CD8-positive, alpha-beta memory T cell (primary cell): ENCODE measurements at regions not wholly inside any gene's neighbourhood (a gene's known extent, or its start where the extent isn't known, plus 50 kb on each side); places are given as distances from the start of the nearest gene placed in this dataset.
"Not testable (repeated sequence)": the region's sequence is repeated elsewhere in the genome, so short reads cannot be mapped to it uniquely, and the experiment has no call there.

Experiments used
- CTCF ChIA-PET: fragments of 350-600 bp; sonication (Branson Sonifier 250); formaldehyde crosslinking; loops from one replicate; lab custom pipeline; 2021; ENCODE audit warnings: antibody characterized with exemption; lab: Charles Lee
- POLR2A ChIA-PET: fragments of 350-600 bp; sonication (Branson Sonifier 250); formaldehyde crosslinking; loops from one replicate; lab custom pipeline; 2021; ENCODE audit warnings: antibody characterized with exemption; lab: Charles Lee
- DNase-seq, 5 donors: peaks; one replicate each; pipeline versions ENCODE4 v3.0.0 to v3.0.0-alpha.2; 2020 to 2022; ENCODE audit warnings: mixed read lengths in 1 of 5
- H3K27ac ChIP-seq: one replicate; pipeline ENCODE4 v1.7.0; 2013; ENCODE audit warnings: low read depth, mild to moderate bottlenecking, low read length, moderate library complexity
- H3K27me3 ChIP-seq: 2 replicates; pipeline ENCODE4 v1.7.0; 2013; ENCODE audit warnings: low read length, mild to moderate bottlenecking; ENCODE audit not compliant: insufficient read depth, poor library complexity, severe bottlenecking
- H3K36me3 ChIP-seq: 2 replicates; pipeline ENCODE4 v1.7.0; 2013; ENCODE audit warnings: mild to moderate bottlenecking, low read length, moderate library complexity; ENCODE audit not compliant: insufficient read depth
- H3K4me1 ChIP-seq: 2 replicates; pipeline ENCODE4 v1.7.0; 2013; ENCODE audit warnings: mild to moderate bottlenecking, low read length, moderate library complexity; ENCODE audit not compliant: insufficient read depth
- H3K4me3 ChIP-seq: 2 replicates; pipeline ENCODE4 v1.7.0; 2013; ENCODE audit warnings: mild to moderate bottlenecking, low read length
- H3K9me3 ChIP-seq: 2 replicates; pipeline ENCODE4 v1.7.0; 2013; ENCODE audit warnings: mild to moderate bottlenecking, low read length
- H3K27ac Mint-ChIP-seq, 8 donors: one replicate each; pipeline ENCODE4 v1.8.0; 2020 to 2021; ENCODE audit warnings: mixed read lengths in 8 of 8, mild to moderate bottlenecking in 6 of 8, inconsistent platforms in 3 of 8, moderate library complexity in 3 of 8
- H3K27me3 Mint-ChIP-seq, 2 donors: one replicate each; pipeline ENCODE4 v1.8.0; 2020 to 2021; ENCODE audit warnings: mixed read lengths in 2 of 2, mild to moderate bottlenecking in 1 of 2, moderate library complexity in 1 of 2
- H3K36me3 Mint-ChIP-seq, 3 donors: one replicate each; pipeline ENCODE4 v1.8.0; 2020 to 2021; ENCODE audit warnings: mixed read lengths in 3 of 3, inconsistent platforms in 1 of 3, mild to moderate bottlenecking in 1 of 3
- H3K4me1 Mint-ChIP-seq, 3 donors: one replicate each; pipeline ENCODE4 v1.8.0; 2020 to 2021; ENCODE audit warnings: mixed read lengths in 3 of 3, inconsistent platforms in 1 of 3, mild to moderate bottlenecking in 1 of 3
- H3K4me3 Mint-ChIP-seq, 7 donors: one replicate each; pipeline ENCODE4 v1.8.0; 2020 to 2021; ENCODE audit warnings: mixed read lengths in 7 of 7, mild to moderate bottlenecking in 6 of 7, moderate library complexity in 4 of 7, inconsistent platforms in 2 of 7
- H3K9me3 Mint-ChIP-seq, 5 donors: one replicate each; pipeline ENCODE4 v1.8.0; 2020 to 2022; ENCODE audit warnings: mixed read lengths in 5 of 5, mild to moderate bottlenecking in 3 of 5, moderate library complexity in 2 of 5, inconsistent platforms in 1 of 5

DNA sequence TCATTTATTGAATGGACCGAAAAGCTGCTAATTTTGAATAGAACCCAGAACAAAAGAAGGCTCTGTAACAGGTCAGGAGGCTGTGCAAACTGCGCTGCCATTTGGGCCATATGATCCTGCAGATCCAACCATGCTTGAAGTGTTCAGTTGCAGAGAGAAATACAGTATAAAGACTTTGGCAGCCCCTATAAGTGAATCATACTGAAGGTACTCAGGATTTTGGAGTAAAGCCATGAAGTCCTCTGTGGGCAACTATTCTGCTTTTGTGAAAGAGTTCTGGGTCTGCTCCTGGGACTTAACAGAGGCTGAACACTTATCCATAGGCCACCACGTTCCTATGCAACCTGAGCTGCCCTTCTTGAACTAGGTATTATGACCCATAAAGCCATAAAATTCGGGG is 1613.6 kb upstream of the PRMT6 start:
- H3K36me3 ChIP-seq = no peaks in the 10 kb centered on the region
- Mint-ChIP-seq H3K9me3 (peaks cover 10 to 39% (median 19%) of the 10 kb centered on the region in 5 donors), H3K4me1 (no peaks in the 10 kb centered on the region), H3K27me3 (no peaks in the 10 kb centered on the region), H3K36me3 (no peaks in the 10 kb centered on the region), H3K27ac (no peak overlapping the region), H3K4me3 (no peak overlapping the region)
- H3K27me3 ChIP-seq = no peaks in the 10 kb centered on the region
- no peaks in the 10 kb centered on the region for H3K4me1 ChIP-seq
- ChIA-PET POLR2A (no interaction called here), CTCF (no interaction called here)
- H3K4me3 ChIP-seq = no peak overlapping the region
- H3K9me3 ChIP-seq = no peaks in the 10 kb centered on the region
- no peak overlapping the region for H3K27ac ChIP-seq
- DNase-seq = no peak

DNA sequence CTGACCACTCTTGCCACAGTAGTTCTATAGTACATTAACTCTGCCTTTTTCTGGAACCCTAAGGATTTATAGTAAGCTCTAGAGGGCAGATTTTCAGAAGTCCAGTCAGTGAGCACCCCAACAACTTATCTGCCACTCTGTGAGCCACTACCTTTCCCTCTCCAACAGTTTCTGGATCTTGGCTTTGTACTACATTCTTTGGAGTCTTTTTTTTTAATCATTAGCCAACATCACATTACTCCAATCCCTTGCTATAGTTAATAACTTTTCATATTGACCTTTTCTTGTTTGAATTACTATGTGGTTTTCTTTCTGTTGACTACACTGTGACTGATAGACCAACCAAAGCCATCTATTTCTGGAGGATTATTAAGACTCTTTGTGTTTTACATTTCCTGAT is 1596.7 kb upstream of the PRMT6 start:
- Histone ChIP-seq H3K4me3 (no peak overlapping the region), H3K27me3 (no peaks in the 10 kb centered on the region), H3K9me3 (no peaks in the 10 kb centered on the region), H3K36me3 (no peaks in the 10 kb centered on the region), H3K27ac (no peak overlapping the region), H3K4me1 (no peaks in the 10 kb centered on the region)
- ChIA-PET POLR2A (no interaction called here), CTCF (no interaction called here)
- no peak for DNase-seq
- no peaks in the 10 kb centered on the region for H3K4me1 Mint-ChIP-seq
- H3K9me3 Mint-ChIP-seq = peaks cover 4 to 29% (median 7%) of the 10 kb centered on the region in 5 donors
- no peaks in the 10 kb centered on the region for H3K27me3 Mint-ChIP-seq
- H3K36me3 Mint-ChIP-seq = peaks cover 0 to 2% (median 0%) of the 10 kb centered on the region in 3 donors
- no peak overlapping the region for H3K27ac Mint-ChIP-seq
- no peak overlapping the region for H3K4me3 Mint-ChIP-seq

DNA sequence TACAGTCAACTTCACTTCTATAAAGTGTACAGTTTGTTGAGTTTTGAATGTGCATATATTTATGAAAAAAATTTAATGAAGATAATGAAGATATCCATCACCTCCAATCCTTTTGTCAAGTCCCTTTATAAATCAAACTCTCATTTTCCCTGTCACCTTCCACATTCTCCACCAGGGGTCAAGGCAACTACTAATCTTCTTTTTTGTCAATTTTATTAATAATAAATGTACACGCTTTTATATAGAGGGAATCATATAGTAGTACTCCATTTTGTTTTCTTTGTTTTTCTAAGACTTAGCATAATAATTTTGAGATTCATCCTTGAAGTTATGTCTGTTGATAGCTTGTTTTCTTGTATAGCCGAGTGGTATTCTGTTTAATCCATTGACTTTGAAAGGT is 1594.2 kb upstream of the PRMT6 start:
- peaks cover 0 to 2% (median 0%) of the 10 kb centered on the region in 3 donors for H3K36me3 Mint-ChIP-seq
- H3K4me3 Mint-ChIP-seq = no peak overlapping the region
- no peak overlapping the region for H3K27ac Mint-ChIP-seq
- CTCF ChIA-PET = no interaction called here
- H3K4me1 Mint-ChIP-seq = no peaks in the 10 kb centered on the region
- H3K27ac ChIP-seq = no peak overlapping the region
- DNase-seq = no peak
- H3K27me3 ChIP-seq = no peaks in the 10 kb centered on the region
- H3K4me1 ChIP-seq = no peaks in the 10 kb centered on the region
- no peaks in the 10 kb centered on the region for H3K9me3 ChIP-seq
- POLR2A ChIA-PET = no interaction called here
- H3K36me3 ChIP-seq = no peaks in the 10 kb centered on the region
- peaks cover 6 to 32% (median 12%) of the 10 kb centered on the region in 5 donors for H3K9me3 Mint-ChIP-seq
- H3K4me3 ChIP-seq = no peak overlapping the region
- no peaks in the 10 kb centered on the region for H3K27me3 Mint-ChIP-seq

DNA sequence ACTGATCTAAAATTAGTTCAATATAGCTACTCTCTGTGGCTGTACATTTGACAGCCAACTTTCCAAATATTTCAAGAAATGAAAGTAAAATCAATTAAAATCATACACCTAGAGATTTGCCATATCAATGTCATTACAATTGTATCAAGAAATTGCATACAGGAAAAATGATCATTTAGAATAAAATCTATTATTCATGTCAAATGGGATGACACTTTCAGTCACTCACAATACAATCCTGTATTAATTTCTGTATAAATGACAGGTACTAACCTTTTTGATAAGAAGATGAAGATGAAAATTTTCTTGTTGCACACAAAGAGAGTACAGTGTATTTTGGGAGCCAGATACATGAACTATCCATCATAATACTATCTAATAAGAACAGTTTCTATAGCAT is 1588.9 kb upstream of the PRMT6 start:
- Histone ChIP-seq H3K36me3 (no peaks in the 10 kb centered on the region), H3K27me3 (no peaks in the 10 kb centered on the region), H3K4me1 (no peaks in the 10 kb centered on the region), H3K9me3 (no peaks in the 10 kb centered on the region), H3K4me3 (no peak overlapping the region), H3K27ac (no peak overlapping the region)
- Mint-ChIP-seq H3K27me3 (peaks cover 0 to 1% of the 10 kb centered on the region in 2 donors), H3K9me3 (peaks cover 9 to 24% (median 15%) of the 10 kb centered on the region in 5 donors), H3K27ac (no peak overlapping the region), H3K36me3 (peaks cover 0 to 2% (median 0%) of the 10 kb centered on the region in 3 donors), H3K4me1 (no peaks in the 10 kb centered on the region), H3K4me3 (no peak overlapping the region)
- ChIA-PET CTCF (no interaction called here), POLR2A (no interaction called here)
- DNase-seq = no peak

DNA sequence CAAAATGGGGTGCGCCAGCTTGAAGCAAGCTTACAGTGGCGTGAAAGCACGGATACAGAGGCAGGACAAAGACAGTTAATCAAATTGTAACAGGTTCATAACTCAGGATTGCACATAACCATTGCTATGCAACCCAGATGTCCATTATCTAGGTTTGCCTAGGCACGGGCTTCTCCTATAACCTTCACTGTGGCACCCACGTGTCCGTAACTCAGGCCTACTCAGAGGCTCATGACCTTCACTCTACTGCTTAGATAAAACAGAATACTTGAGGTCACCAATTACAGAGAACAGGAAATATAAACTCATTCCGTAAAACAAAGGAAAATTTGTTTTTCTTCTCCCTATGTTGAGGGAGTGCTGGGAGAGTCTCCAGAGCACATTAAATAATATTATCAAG is 1585.9 kb upstream of the PRMT6 start:
- H3K4me1 Mint-ChIP-seq, H3K36me3 ChIP-seq, H3K9me3 ChIP-seq, POLR2A ChIA-PET, H3K27me3 ChIP-seq, H3K27ac ChIP-seq, H3K4me3 ChIP-seq, CTCF ChIA-PET, H3K4me1 ChIP-seq, H3K4me3 Mint-ChIP-seq, DNase-seq, H3K27me3 Mint-ChIP-seq, H3K27ac Mint-ChIP-seq, H3K36me3 Mint-ChIP-seq: not testable (repeated sequence)
- peaks cover 8 to 23% (median 15%) of the 10 kb centered on the region in 5 donors for H3K9me3 Mint-ChIP-seq

DNA sequence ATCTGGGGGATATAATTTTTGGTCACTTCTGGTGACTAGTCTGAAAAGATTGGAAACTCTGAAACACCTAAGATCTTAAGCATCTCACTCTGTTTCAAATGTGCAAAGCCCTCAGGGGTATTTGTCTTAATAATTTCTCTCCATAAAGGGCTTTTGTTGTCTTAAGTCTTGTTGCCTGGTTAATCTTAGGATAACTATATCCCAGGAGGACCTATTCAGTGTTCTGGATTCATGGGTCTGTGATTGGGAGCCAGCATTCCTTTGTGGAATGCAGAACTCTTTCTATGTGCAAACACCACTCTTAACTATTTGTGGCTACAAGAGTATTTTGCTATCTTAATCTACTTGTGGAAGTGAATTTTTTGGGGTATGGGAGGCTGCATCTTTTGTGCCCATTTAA is 1573.0 kb upstream of the PRMT6 start:
- ChIA-PET POLR2A (no interaction called here), CTCF (no interaction called here)
- H3K27ac Mint-ChIP-seq = no peak overlapping the region
- H3K36me3 ChIP-seq = no peaks in the 10 kb centered on the region
- no peak overlapping the region for H3K27ac ChIP-seq
- H3K27me3 Mint-ChIP-seq = no peaks in the 10 kb centered on the region
- no peak overlapping the region for H3K4me3 Mint-ChIP-seq
- no peaks in the 10 kb centered on the region for H3K27me3 ChIP-seq
- H3K4me3 ChIP-seq = no peak overlapping the region
- H3K9me3 ChIP-seq = no peaks in the 10 kb centered on the region
- H3K4me1 ChIP-seq = no peaks in the 10 kb centered on the region
- H3K9me3 Mint-ChIP-seq = peaks cover 7 to 40% (median 8%) of the 10 kb centered on the region in 5 donors
- H3K4me1 Mint-ChIP-seq = no peaks in the 10 kb centered on the region
- H3K36me3 Mint-ChIP-seq = no peaks in the 10 kb centered on the region
- no peak for DNase-seq

DNA sequence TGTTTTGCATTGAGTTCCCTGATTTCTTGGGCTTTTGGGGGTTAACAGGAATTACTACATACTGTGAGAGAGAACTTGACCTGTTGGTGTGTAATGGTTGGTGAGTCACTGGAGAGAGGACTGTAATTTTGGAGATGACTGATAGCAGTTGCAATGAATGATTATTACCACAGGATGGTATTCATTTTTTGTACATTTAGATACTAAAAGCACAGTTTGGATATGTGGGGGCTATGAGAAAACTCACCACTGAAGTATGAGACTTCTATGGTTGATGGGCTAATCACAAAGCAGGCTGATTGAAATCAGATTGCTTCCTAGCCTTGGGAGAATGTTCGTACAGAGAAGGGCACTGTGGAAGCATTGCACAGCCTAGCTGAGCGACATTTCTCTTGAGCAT is 1571.3 kb upstream of the PRMT6 start:
- CTCF ChIA-PET = no interaction called here
- Mint-ChIP-seq H3K9me3 (peaks cover 7 to 43% (median 12%) of the 10 kb centered on the region in 5 donors), H3K27me3 (no peaks in the 10 kb centered on the region), H3K4me3 (no peak overlapping the region), H3K27ac (no peak overlapping the region), H3K4me1 (no peaks in the 10 kb centered on the region), H3K36me3 (no peaks in the 10 kb centered on the region)
- no peaks in the 10 kb centered on the region for H3K36me3 ChIP-seq
- no peak overlapping the region for H3K4me3 ChIP-seq
- no peaks in the 10 kb centered on the region for H3K27me3 ChIP-seq
- POLR2A ChIA-PET = no interaction called here
- no peaks in the 10 kb centered on the region for H3K9me3 ChIP-seq
- H3K27ac ChIP-seq = no peak overlapping the region
- H3K4me1 ChIP-seq = no peaks in the 10 kb centered on the region
- no peak for DNase-seq

DNA sequence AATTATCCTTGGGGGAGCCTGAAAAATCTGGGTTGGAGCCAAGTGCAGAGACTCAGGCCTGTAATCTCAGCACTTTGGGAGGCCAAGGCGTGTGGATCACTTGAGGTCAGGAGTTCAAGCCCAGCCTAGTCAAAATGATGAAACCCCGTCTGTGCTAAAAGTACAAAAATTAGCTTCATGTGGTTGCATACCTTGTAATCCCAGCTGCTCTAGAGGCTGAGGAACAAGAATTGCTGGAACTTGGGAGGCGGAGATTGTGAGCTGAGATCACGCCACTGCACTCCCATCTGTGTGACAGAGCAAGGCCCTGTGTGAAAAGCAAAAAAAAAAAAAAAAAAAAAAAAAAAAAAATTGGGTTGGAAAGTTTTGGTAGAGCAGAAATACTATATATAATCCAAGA is 1563.6 kb upstream of the PRMT6 start:
- Mint-ChIP-seq H3K36me3 (no peaks in the 10 kb centered on the region), H3K4me3 (no peak overlapping the region), H3K4me1 (no peaks in the 10 kb centered on the region), H3K27ac (no peak overlapping the region), H3K27me3 (no peaks in the 10 kb centered on the region), H3K9me3 (peaks cover 1 to 28% (median 5%) of the 10 kb centered on the region in 5 donors)
- H3K27me3 ChIP-seq = no peaks in the 10 kb centered on the region
- H3K9me3 ChIP-seq = no peaks in the 10 kb centered on the region
- H3K27ac ChIP-seq = no peak overlapping the region
- H3K36me3 ChIP-seq = no peaks in the 10 kb centered on the region
- ChIA-PET POLR2A (no interaction called here), CTCF (no interaction called here)
- DNase-seq = no peak
- H3K4me3 ChIP-seq = no peak overlapping the region
- no peaks in the 10 kb centered on the region for H3K4me1 ChIP-seq

DNA sequence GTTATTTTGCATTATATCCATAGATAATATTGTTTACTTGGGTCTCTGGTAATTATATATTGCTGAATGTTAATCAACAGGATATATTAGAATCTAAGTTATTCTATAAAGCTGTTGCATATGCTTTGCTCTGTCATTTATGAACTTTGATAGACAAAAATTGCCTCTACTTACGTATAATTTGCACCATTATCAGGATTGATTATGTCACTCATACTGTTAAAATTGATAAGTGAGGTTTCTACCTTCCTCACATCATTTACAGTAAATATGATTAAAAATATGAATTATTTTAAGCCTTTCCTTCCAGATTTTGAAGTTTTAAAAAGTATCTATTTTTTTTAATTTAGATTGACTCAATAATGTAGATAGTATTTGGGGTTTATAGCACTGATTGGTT is 1540.4 kb upstream of the PRMT6 start:
- POLR2A ChIA-PET = no interaction called here
- Histone ChIP-seq H3K36me3 (no peaks in the 10 kb centered on the region), H3K4me3 (no peak overlapping the region), H3K9me3 (no peaks in the 10 kb centered on the region), H3K4me1 (no peaks in the 10 kb centered on the region), H3K27ac (no peak overlapping the region), H3K27me3 (no peaks in the 10 kb centered on the region)
- no peaks in the 10 kb centered on the region for H3K4me1 Mint-ChIP-seq
- CTCF ChIA-PET = no interaction called here
- no peak overlapping the region for H3K4me3 Mint-ChIP-seq
- no peak overlapping the region for H3K27ac Mint-ChIP-seq
- peaks cover 1 to 46% (median 12%) of the 10 kb centered on the region in 5 donors for H3K9me3 Mint-ChIP-seq
- no peaks in the 10 kb centered on the region for H3K27me3 Mint-ChIP-seq
- no peak for DNase-seq
- no peaks in the 10 kb centered on the region for H3K36me3 Mint-ChIP-seq
